Astrocyte (in vitro differentiated cells and primary cell): ENCODE measurements at regions not wholly inside any gene's neighbourhood (a gene's known extent, or its start where the extent isn't known, plus 50 kb on each side); places are given as distances from the start of the nearest gene placed in this dataset.
"Not testable (repeated sequence)": the region's sequence is repeated elsewhere in the genome, so short reads cannot be mapped to it uniquely, and the experiment has no call there.

Experiments
- CTCF ChIP-seq: IDR thresholded peaks from 2 replicates; pipeline ENCODE4 v1.5.1; 2011; ENCODE audit warnings: low read depth, mild to moderate bottlenecking, inconsistent platforms, low read length, moderate library complexity; ENCODE audit not compliant: insufficient read depth
- EZH2 ChIP-seq: IDR thresholded peaks from 2 replicates; pipeline ENCODE4 v1.6.1; 2012; ENCODE audit warnings: mild to moderate bottlenecking, low read length, inconsistent platforms; ENCODE audit not compliant: insufficient read depth

- TF ChIP-seq CTCF, EZH2: not testable (repeated sequence)
Observed at GRCh38 chr16:29333492-29334097, 72.9 kb downstream of the NPIPB11 start.
